HEK293 (cell line): ENCODE measurements at regions not wholly inside any gene's neighbourhood (a gene's known extent, or its start where the extent isn't known, plus 50 kb on each side); places are given as distances from the start of the nearest gene placed in this dataset.

Source experiments
- HOXD13 ChIP-seq: sonication (generic); formaldehyde crosslinking; IDR thresholded peaks from 2 replicates; pipeline ENCODE4 v1.8.0; 2022; ENCODE audit warnings: missing genetic modification reagents, borderline replicate concordance
- INSM2 ChIP-seq: fragments of 450-650 bp; formaldehyde crosslinking; IDR thresholded peaks from 2 replicates; pipeline ENCODE4 v1.5.1; 2016; ENCODE audit warnings: missing biosample characterization, missing genetic modification characterization
- MYNN ChIP-seq: fragments of 450-650 bp; formaldehyde crosslinking; IDR thresholded peaks from 2 replicates; pipeline ENCODE4 v1.5.1; 2016; ENCODE audit warnings: missing biosample characterization, missing genetic modification characterization, borderline replicate concordance
- REPIN1 ChIP-seq: fragments of 450-650 bp; formaldehyde crosslinking; IDR thresholded peaks from 2 replicates; pipeline ENCODE4 v1.5.1; 2017; ENCODE audit warnings: missing biosample characterization, missing genetic modification characterization, low read depth
- ZNF174 ChIP-seq: fragments of 450-650 bp; formaldehyde crosslinking; IDR thresholded peaks from 2 replicates; pipeline ENCODE4 v1.5.0; 2017; ENCODE audit warnings: missing biosample characterization, mild to moderate bottlenecking, missing genetic modification characterization
- ZNF311 ChIP-seq: fragments of 450-650 bp; formaldehyde crosslinking; IDR thresholded peaks from 2 replicates; pipeline ENCODE4 v1.5.1; 2017; ENCODE audit warnings: missing biosample characterization, missing genetic modification characterization, borderline replicate concordance
- ZNF350 ChIP-seq: fragments of 450-650 bp; formaldehyde crosslinking; IDR thresholded peaks from 2 replicates; pipeline ENCODE4 v1.5.0; 2017; ENCODE audit warnings: missing biosample characterization, mild to moderate bottlenecking, missing genetic modification characterization
- ZNF548 ChIP-seq: fragments of 450-650 bp; formaldehyde crosslinking; IDR thresholded peaks from 2 replicates; pipeline ENCODE4 v1.5.1; 2016; ENCODE audit warnings: missing biosample characterization, missing genetic modification characterization
- ZNF76 ChIP-seq: fragments of 450-650 bp; formaldehyde crosslinking; IDR thresholded peaks from 2 replicates; pipeline ENCODE4; 2016; ENCODE audit warnings: low read depth, missing biosample characterization, missing genetic modification characterization, borderline replicate concordance
- ZNF792 ChIP-seq: fragments of 450-650 bp; formaldehyde crosslinking; IDR thresholded peaks from 2 replicates; pipeline ENCODE4 v1.5.1; 2016; ENCODE audit warnings: missing biosample characterization, missing genetic modification characterization
- ZXDB ChIP-seq: fragments of 450-650 bp; formaldehyde crosslinking; IDR thresholded peaks from 2 replicates; pipeline ENCODE4 v1.5.1; 2016; ENCODE audit warnings: missing biosample characterization, missing genetic modification characterization
- TF ChIP-seq, protein P1 (sequence below): fragments of 450-650 bp; formaldehyde crosslinking; IDR thresholded peaks from 2 replicates; pipeline ENCODE4 v1.5.1; 2016; ENCODE audit warnings: missing biosample characterization, missing genetic modification characterization
- TF ChIP-seq, protein P2 (sequence below): fragments of 450-650 bp; formaldehyde crosslinking; IDR thresholded peaks from 2 replicates; pipeline ENCODE4 v1.5.1; 2016; ENCODE audit warnings: missing biosample characterization, missing genetic modification characterization

GRCh38 chr11:42631220-42631843 lies 680.5 kb upstream of the API5 start:
- TF ChIP-seq REPIN1 (tag by site-specific recombination) (no peak), ZNF76 (tag by site-specific recombination) (no peak), ZNF311 (no peak), INSM2 (tag by site-specific recombination) (no peak), HOXD13 (CRISPR knock-in tag) (no peak), ZNF548 (tag by site-specific recombination) (no peak), ZXDB (tag by site-specific recombination) (no peak), ZNF174 (tag by site-specific recombination) (no peak), MYNN (tag by site-specific recombination) (no peak), ZNF350 (tag by site-specific recombination) (no peak), ZNF792 (tag by site-specific recombination) (no peak)
- TF ChIP-seq, protein P1, sequence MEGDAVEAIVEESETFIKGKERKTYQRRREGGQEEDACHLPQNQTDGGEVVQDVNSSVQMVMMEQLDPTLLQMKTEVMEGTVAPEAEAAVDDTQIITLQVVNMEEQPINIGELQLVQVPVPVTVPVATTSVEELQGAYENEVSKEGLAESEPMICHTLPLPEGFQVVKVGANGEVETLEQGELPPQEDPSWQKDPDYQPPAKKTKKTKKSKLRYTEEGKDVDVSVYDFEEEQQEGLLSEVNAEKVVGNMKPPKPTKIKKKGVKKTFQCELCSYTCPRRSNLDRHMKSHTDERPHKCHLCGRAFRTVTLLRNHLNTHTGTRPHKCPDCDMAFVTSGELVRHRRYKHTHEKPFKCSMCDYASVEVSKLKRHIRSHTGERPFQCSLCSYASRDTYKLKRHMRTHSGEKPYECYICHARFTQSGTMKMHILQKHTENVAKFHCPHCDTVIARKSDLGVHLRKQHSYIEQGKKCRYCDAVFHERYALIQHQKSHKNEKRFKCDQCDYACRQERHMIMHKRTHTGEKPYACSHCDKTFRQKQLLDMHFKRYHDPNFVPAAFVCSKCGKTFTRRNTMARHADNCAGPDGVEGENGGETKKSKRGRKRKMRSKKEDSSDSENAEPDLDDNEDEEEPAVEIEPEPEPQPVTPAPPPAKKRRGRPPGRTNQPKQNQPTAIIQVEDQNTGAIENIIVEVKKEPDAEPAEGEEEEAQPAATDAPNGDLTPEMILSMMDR = no peak
- TF ChIP-seq, protein P2, sequence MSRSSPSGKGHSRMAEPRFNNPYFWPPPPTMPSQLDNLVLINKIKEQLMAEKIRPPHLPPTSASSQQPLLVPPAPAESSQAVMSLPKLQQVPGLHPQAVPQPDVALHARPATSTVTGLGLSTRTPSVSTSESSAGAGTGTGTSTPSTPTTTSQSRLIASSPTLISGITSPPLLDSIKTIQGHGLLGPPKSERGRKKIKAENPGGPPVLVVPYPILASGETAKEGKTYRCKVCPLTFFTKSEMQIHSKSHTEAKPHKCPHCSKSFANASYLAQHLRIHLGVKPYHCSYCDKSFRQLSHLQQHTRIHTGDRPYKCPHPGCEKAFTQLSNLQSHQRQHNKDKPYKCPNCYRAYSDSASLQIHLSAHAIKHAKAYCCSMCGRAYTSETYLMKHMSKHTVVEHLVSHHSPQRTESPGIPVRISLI = no peak
